Sigmoid colon (tissue), 6 donors: ENCODE measurements at regions not wholly inside any gene's neighbourhood (a gene's known extent, or its start where the extent isn't known, plus 50 kb on each side); places are given as distances from the start of the nearest gene placed in this dataset.

Source experiments
- DNase-seq: peaks from one replicate; pipeline ENCODE4 v3.0.0-alpha.2; 2019
- H3K27ac ChIP-seq, 4 donors: fragments of 200-600 bp; sonication (generic); one replicate each; pipeline ENCODE4 v1.5.1; 2016 to 2019; ENCODE audit warnings: mild to moderate bottlenecking in 1 of 4
- H3K27me3 ChIP-seq, 3 donors: fragments of 200-600 bp; sonication (generic); one replicate each; pipeline ENCODE4 v1.5.1; 2019; ENCODE audit warnings: mild to moderate bottlenecking in 1 of 3
- H3K36me3 ChIP-seq, 4 donors: fragments of 200-600 bp; sonication (generic); one replicate each; pipeline ENCODE4 v1.5.1; 2016 to 2019
- H3K4me1 ChIP-seq, 4 donors: fragments of 200-600 bp; sonication (generic); one replicate each; pipeline ENCODE4 v1.5.1; 2017 to 2019
- H3K4me3 ChIP-seq, 4 donors: fragments of 200-600 bp; sonication (generic); one replicate each; pipeline ENCODE4 v1.5.1; 2017 to 2019; ENCODE audit warnings: mild to moderate bottlenecking in 2 of 4, moderate library complexity in 1 of 4
- H3K9me3 ChIP-seq, 4 donors: fragments of 200-600 bp in 3 of 4; sonication (generic) in 3 of 4; one replicate each; pipeline versions ENCODE4 v1.5.1 to v1.6.1; 2013 to 2019
- CTCF ChIP-seq, 4 experiments: fragments of 450-650 bp in 3 of 4; fragments of 200-600 bp in 1 of 4; IDR thresholded peaks; one replicate each; pipeline ENCODE4 v1.5.1; 2016 to 2019; ENCODE audit warnings: antibody characterized with exemption in 4 of 4, mild to moderate bottlenecking in 3 of 4, moderate library complexity in 2 of 4
- EP300 ChIP-seq, 4 donors: sonication (generic); formaldehyde crosslinking; IDR thresholded peaks; one replicate each; pipeline ENCODE4 v1.6.1; 2017; ENCODE audit warnings: antibody characterized with exemption in 4 of 4
- POLR2A ChIP-seq, 2 donors: fragments of 450-650 bp; IDR thresholded peaks; one replicate each; pipeline ENCODE4 v1.6.1; 2016; ENCODE audit warnings: antibody characterized with exemption in 2 of 2, mild to moderate bottlenecking in 2 of 2, moderate library complexity in 2 of 2
- POLR2AphosphoS5 ChIP-seq, 4 donors: sonication (generic); formaldehyde crosslinking; IDR thresholded peaks; one replicate each; pipeline ENCODE4 v1.6.1; 2017; ENCODE audit warnings: antibody characterized with exemption in 4 of 4
- WGBS, 2 donors: extraction: QIAGEN DNeasy Blood & Tissue Kit; methylation state at CpG; one replicate each; pipeline ENCODE4 v1.1.7; 2013; 5-methylcytosine and 5-hydroxymethylcytosine counted together
- intact Hi-C: fragments of 100-400 bp; cut with DNase I; formaldehyde crosslinking; loops from one replicate; pipeline ENCODE4 v1.15.1; 2023
- donor health status: healthy with polysubstance abuse.
- donor health status: healthy.

- H3K27me3 ChIP-seq, result no peaks in the 10 kb centered on the region
- H3K4me1 ChIP-seq, result no peaks in the 10 kb centered on the region
- no peak for DNase-seq
- no peak overlapping the region for H3K4me3 ChIP-seq
- WGBS, 2 donors, result 32 to 62% methylated on average over 7 of the region's 7 CpGs
- H3K36me3 ChIP-seq, result no peaks in the 10 kb centered on the region
- intact Hi-C loops, result no loop called here
- peaks cover 0 to 2% (median 0%) of the 10 kb centered on the region in 4 donors for H3K9me3 ChIP-seq
- TF ChIP-seq POLR2A (IDR thresholded peaks at IDR 0.05) (no peak), EP300 (IDR thresholded peaks at IDR 0.05) (no peak), CTCF (IDR thresholded peaks at IDR 0.05) (no peak), POLR2AphosphoS5 (IDR thresholded peaks at IDR 0.05) (no peak)
- no peak overlapping the region for H3K27ac ChIP-seq
Measured at GRCh38 chr20:51142448-51142847, 119.5 kb upstream of the KCNG1 start.

GRCh38 chr20:51140671-51141070 lies 117.8 kb upstream of the KCNG1 start:
- Histone ChIP-seq H3K27me3 (no peaks in the 10 kb centered on the region), H3K36me3 (no peaks in the 10 kb centered on the region), H3K4me3 (no peak overlapping the region), H3K4me1 (no peaks in the 10 kb centered on the region), H3K27ac (no peak overlapping the region), H3K9me3 (no peaks in the 10 kb centered on the region)
- intact Hi-C loops, result no loop called here
- DNase-seq, result peak; percentile 12
- 95 to 96% methylated on average over 7 of the region's 7 CpGs for WGBS, 2 donors
- TF ChIP-seq EP300 (IDR thresholded peaks at IDR 0.05), result no peak
- no peak for TF ChIP-seq CTCF (IDR thresholded peaks at IDR 0.05)
- TF ChIP-seq POLR2A (IDR thresholded peaks at IDR 0.05), result no peak
- TF ChIP-seq POLR2AphosphoS5 (IDR thresholded peaks at IDR 0.05), result no peak

GRCh38 chr20:51139891-51140290 lies 117.0 kb upstream of the KCNG1 start:
- H3K36me3 ChIP-seq, result no peaks in the 10 kb centered on the region
- TF ChIP-seq POLR2A (IDR thresholded peaks at IDR 0.05), result no peak
- no peak for TF ChIP-seq EP300 (IDR thresholded peaks at IDR 0.05)
- no peak for TF ChIP-seq CTCF (IDR thresholded peaks at IDR 0.05)
- TF ChIP-seq POLR2AphosphoS5 (IDR thresholded peaks at IDR 0.05), result no peak
- intact Hi-C loops, result no loop called here
- H3K27me3 ChIP-seq, result no peaks in the 10 kb centered on the region
- no peak for DNase-seq
- H3K4me3 ChIP-seq, result no peak overlapping the region
- H3K27ac ChIP-seq, result no peak overlapping the region
- WGBS, 2 donors, result 84 to 89% methylated on average over 3 of the region's 3 CpGs
- H3K9me3 ChIP-seq, result no peaks in the 10 kb centered on the region
- no peaks in the 10 kb centered on the region for H3K4me1 ChIP-seq

- peak; percentile 46 for DNase-seq
- 77 to 80% methylated on average over 4 of the region's 4 CpGs for WGBS, 2 donors
- H3K4me1 ChIP-seq, result no peaks in the 10 kb centered on the region
- TF ChIP-seq POLR2A (IDR thresholded peaks at IDR 0.05) (no peak), POLR2AphosphoS5 (IDR thresholded peaks at IDR 0.05) (no peak)
- H3K9me3 ChIP-seq, result no peaks in the 10 kb centered on the region
- H3K4me3 ChIP-seq, result no peak overlapping the region
- no peak overlapping the region for H3K27ac ChIP-seq
- H3K27me3 ChIP-seq, result no peaks in the 10 kb centered on the region
- no peaks in the 10 kb centered on the region for H3K36me3 ChIP-seq
- intact Hi-C loops, result no loop called here
Measured at GRCh38 chr20:51138576-51138975, 115.7 kb upstream of the KCNG1 start.

- 87 to 89% methylated on average over 3 of the region's 3 CpGs for WGBS, 2 donors
Measured at GRCh38 chr20:51137461-51137860, 114.6 kb upstream of the KCNG1 start.

More at GRCh38 chr20:51137461-51137860, 114.6 kb upstream of the KCNG1 start:
- no peak for TF ChIP-seq POLR2AphosphoS5 (IDR thresholded peaks at IDR 0.05)
- no peak for TF ChIP-seq POLR2A (IDR thresholded peaks at IDR 0.05)
- TF ChIP-seq CTCF (IDR thresholded peaks at IDR 0.05), result no peak
- TF ChIP-seq EP300 (IDR thresholded peaks at IDR 0.05), result no peak
- Histone ChIP-seq H3K9me3 (no peaks in the 10 kb centered on the region), H3K4me1 (no peaks in the 10 kb centered on the region), H3K27ac (no peak overlapping the region), H3K27me3 (no peaks in the 10 kb centered on the region), H3K4me3 (no peak overlapping the region), H3K36me3 (no peaks in the 10 kb centered on the region)
- no peak for DNase-seq
- intact Hi-C loops, result no loop called here
